ENCODE measurements at regions not wholly inside any gene's neighbourhood (a gene's known extent, or its start where the extent isn't known, plus 50 kb on each side); places are given as distances from the start of the nearest gene placed in this dataset.
"Not testable (repeated sequence)": the region's sequence is repeated elsewhere in the genome, so short reads cannot be mapped to it uniquely, and the experiment has no call there.

DNA sequence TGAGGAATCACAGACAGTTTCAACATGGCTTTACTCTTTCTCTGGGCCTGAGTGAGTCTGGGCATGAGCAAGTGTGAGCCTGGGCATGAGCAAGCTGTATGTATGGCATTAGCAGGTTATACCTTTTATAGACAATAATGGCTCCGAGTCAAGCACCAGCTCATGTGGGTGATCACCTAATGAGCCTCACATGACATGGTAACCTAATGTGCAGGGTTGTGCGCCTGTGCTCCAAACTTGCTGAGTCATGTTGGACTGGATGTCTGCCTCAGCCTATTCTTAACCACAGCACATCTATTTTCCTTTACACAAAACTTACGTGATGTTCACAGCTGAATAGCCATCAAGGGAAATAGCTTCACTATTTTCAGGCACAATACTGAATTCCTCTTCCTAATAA, 236.2 kb upstream of the NRIP1 start:
- FAIRE-seq (no peak), DNase-seq (ENCODE audit: insufficient read length) (no peak)
- no peak for TF ChIP-seq POLR2A (IDR thresholded peaks at IDR 0.05; ENCODE audit: low read depth, low read length)

DNA sequence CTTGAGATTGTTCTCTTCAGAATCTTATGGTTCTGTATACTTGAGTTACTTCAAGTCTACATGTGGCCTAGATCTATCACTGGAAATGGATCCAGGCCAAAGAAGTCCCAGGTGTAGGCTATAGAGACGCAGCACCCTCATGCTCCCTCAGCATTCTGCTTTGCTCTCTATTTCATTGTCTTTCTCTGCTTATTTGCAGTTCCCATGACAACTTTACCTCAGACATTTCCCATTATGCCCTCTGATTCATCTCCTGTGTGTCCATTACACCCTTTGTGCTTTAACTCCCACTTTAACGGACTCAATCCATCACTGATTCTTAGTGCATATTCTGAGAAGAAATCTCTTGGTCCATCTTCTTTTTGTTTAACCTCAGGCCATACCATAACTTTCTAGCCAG, 236.9 kb upstream of the NRIP1 start:
- no peak for DNase-seq (ENCODE audit: insufficient read length)
- no peak for FAIRE-seq
- TF ChIP-seq TAF1 (IDR thresholded peaks at IDR 0.05; ENCODE audit: borderline replicate concordance, low read depth, low read length) (no peak), POLR2A (IDR thresholded peaks at IDR 0.05; ENCODE audit: low read depth, low read length) (no peak), POLR2AphosphoS5 (IDR thresholded peaks at IDR 0.05; ENCODE audit: low read depth, low read length) (no peak)

DNA sequence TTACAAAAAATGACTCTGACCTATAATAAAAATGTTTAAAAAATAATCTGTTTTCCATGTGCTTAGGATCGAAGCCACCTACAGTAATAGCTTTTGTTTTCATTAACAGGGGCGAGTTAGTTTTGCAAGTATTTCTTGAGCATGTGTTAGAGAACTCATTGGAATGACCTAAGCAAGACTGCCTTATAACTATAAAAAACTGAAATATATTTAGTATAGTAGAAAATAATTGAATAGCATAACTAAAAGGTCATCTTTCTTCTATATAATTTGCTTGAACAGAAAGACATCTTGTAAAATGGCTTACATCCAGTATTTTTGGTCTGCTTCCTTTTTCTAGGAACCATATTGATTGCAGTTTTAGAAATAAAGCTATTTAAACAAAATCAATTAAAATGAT, 241.5 kb upstream of the NRIP1 start:
- TF ChIP-seq POLR2A (IDR thresholded peaks at IDR 0.05; ENCODE audit: low read depth, low read length) (no peak), TAF1 (IDR thresholded peaks at IDR 0.05; ENCODE audit: borderline replicate concordance, low read depth, low read length) (no peak), POLR2AphosphoS5 (IDR thresholded peaks at IDR 0.05; ENCODE audit: low read depth, low read length) (no peak)
- DNase-seq (ENCODE audit: insufficient read length) (no peak), FAIRE-seq (no peak)

DNA sequence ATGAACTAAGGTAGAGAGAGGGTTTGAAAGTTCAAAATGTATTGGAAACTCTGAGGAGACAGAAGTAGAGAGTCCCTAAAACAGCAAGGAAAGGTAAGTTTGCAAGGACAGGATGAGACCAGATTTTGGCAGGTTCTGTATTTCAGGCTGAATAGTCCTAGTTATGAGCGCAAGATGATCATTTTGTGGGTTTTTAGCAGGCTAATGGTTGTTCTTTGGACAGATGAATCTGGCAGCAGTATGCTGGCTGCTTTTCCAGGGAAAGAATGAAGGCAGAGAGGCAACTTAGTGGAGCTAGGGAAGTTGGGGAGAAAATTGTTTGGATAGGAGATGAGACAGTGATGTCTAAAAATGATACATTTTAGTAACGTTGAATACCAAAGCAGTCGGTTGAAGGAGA, 243.5 kb upstream of the NRIP1 start:
- FAIRE-seq: no peak
- DNase-seq (ENCODE audit: insufficient read length): no peak
- TF ChIP-seq TAF1 (IDR thresholded peaks at IDR 0.05; ENCODE audit: borderline replicate concordance, low read depth, low read length) (no peak), POLR2AphosphoS5 (IDR thresholded peaks at IDR 0.05; ENCODE audit: low read depth, low read length) (no peak), POLR2A (IDR thresholded peaks at IDR 0.05; ENCODE audit: low read depth, low read length) (no peak)

DNA sequence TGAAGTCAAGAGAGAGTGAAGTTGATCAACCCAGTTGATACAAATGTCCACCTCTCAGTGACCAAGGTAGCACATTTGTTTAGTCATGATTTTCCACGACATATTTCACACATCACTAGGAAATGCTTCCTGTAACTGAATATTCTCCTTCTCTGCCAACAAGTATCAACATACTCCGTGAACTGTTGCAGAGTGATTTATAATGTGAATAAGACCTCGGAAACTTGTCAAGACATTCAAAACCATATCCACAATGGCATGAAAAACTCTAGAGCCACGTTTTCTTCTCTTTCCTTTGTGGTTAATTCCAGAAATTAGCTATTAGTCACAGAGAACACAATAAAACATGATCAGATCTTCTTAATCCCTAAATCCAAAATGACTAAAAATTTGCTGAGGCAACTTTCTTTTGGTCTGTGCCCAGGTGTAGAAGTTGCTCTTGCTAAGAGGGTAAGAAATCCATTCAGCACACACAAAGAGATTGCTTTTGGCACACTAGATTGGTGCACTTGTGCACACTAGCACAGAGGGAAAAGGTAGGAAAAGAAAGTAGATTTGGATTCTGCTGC, 244.3 kb upstream of the NRIP1 start:
- no peak for TF ChIP-seq POLR2AphosphoS5 (IDR thresholded peaks at IDR 0.05; ENCODE audit: low read depth, low read length)
- no peak for TF ChIP-seq POLR2A (IDR thresholded peaks at IDR 0.05; ENCODE audit: low read depth, low read length)
- TF ChIP-seq TAF1 (IDR thresholded peaks at IDR 0.05; ENCODE audit: borderline replicate concordance, low read depth, low read length): no peak
- FAIRE-seq (no peak), DNase-seq (ENCODE audit: insufficient read length) (no peak)

DNA sequence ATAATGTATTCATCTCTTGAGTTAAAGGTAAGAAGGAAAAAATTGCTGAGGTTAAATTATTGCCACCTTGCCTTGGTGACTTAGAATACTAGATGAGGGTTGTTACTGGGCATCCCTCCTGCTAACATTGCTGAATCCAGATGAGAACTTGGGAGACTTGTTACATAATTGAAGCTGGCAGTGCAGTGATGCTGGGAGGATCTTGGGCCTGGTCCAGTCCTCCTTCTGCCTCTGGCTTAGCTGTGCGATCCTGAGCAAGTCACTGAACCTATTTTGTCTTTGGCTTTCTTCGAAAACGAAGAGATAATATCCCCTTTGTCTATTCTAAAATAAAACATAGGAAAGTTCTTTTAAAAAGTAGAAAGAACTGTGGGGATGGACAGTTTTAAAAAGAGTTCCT, 244.9 kb upstream of the NRIP1 start:
- TF ChIP-seq POLR2A (IDR thresholded peaks at IDR 0.05; ENCODE audit: low read depth, low read length) (no peak), TAF1 (IDR thresholded peaks at IDR 0.05; ENCODE audit: borderline replicate concordance, low read depth, low read length) (no peak), POLR2AphosphoS5 (IDR thresholded peaks at IDR 0.05; ENCODE audit: low read depth, low read length) (no peak)
- no peak for FAIRE-seq
- DNase-seq (ENCODE audit: insufficient read length): no peak

DNA sequence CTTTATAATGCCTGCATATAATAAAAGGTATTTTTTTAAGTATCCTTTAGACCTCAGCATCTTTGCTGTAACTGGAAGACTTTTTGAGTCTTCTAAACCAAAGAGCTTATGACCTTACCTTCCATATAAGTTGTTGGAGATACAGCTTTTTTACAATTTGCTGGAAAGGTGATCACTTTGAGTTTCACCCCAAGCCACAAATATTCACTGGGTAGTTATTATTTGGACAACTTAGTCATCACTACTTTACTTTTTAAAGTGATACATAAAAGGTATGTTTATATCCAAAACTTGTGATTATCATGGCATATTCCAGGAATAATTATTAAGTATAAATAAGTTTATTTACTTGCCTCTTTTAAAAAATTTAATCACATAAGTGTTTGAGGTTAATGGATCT, 246.7 kb upstream of the NRIP1 start:
- TF ChIP-seq TAF1 (IDR thresholded peaks at IDR 0.05; ENCODE audit: borderline replicate concordance, low read depth, low read length): no peak
- TF ChIP-seq POLR2A (IDR thresholded peaks at IDR 0.05; ENCODE audit: low read depth, low read length): no peak
- no peak for TF ChIP-seq POLR2AphosphoS5 (IDR thresholded peaks at IDR 0.05; ENCODE audit: low read depth, low read length)
- DNase-seq (ENCODE audit: insufficient read length): no peak
- FAIRE-seq: no peak

DNA sequence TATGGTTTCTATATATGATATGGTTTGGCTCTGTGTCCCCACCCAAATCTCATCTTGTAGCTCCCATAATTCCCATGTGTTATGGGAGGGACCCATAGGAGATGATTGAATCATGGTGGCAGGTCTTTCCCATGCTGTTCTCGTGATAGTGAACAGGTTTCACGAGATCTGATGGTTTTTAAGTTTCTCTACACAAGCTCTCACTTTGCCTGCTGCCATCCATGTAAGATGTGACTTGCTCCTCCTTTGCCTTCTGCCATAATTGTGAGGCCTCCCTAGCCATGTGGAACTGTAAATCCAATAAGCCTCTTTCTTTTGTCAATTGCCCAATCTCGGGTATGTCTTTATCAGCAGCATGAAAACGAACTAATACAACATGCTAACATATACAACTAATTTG, 252.2 kb upstream of the NRIP1 start:
- not testable (repeated sequence) for DNase-seq (ENCODE audit: insufficient read length); FAIRE-seq

DNA sequence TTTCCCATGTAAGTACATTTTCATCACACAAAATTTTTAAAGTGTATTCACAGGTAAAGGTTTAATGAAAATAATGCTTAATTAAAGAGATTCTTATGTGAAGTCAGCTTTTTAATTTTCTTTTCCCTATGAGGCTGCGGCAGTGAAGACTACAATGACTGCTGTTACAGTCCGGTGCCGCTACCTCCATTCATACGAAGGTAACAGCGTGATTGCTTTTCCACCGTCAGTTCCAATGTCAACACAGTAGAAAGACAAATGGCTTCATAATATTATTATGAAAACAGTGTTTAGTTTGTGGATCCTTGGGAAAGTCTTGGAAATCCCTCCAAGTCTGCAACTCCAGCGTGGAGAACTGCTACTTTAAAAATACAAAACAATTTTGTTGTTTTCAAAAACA, 254.9 kb upstream of the NRIP1 start:
- FAIRE-seq (no peak), DNase-seq (ENCODE audit: insufficient read length) (no peak)
- TF ChIP-seq TAF1 (IDR thresholded peaks at IDR 0.05; ENCODE audit: borderline replicate concordance, low read depth, low read length): no peak
- no peak for TF ChIP-seq POLR2AphosphoS5 (IDR thresholded peaks at IDR 0.05; ENCODE audit: low read depth, low read length)
- TF ChIP-seq POLR2A (IDR thresholded peaks at IDR 0.05; ENCODE audit: low read depth, low read length): no peak

DNA sequence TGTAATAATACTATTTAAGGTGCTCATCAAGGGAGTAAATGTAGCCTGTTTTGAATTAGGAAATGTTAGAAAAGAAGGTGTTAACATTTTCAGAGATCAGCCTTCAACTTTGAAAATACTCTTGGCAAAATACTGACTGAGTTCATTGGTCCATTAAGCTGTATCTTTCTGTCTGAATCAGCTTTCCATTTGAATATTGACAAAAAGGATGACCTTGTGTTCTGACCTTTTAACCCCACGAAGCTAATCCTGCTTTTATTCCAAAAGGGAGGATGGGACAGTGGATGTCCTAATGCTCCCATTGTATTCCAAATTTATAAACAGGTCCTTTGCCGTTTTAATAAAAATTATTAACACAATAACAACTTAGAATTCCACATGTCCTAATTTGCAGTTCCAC, 259.7 kb upstream of the NRIP1 start:
- FAIRE-seq (no peak), DNase-seq (ENCODE audit: insufficient read length) (no peak)
- TF ChIP-seq POLR2A (IDR thresholded peaks at IDR 0.05; ENCODE audit: low read depth, low read length): no peak
- TF ChIP-seq TAF1 (IDR thresholded peaks at IDR 0.05; ENCODE audit: borderline replicate concordance, low read depth, low read length): no peak
- no peak for TF ChIP-seq POLR2AphosphoS5 (IDR thresholded peaks at IDR 0.05; ENCODE audit: low read depth, low read length)

DNA sequence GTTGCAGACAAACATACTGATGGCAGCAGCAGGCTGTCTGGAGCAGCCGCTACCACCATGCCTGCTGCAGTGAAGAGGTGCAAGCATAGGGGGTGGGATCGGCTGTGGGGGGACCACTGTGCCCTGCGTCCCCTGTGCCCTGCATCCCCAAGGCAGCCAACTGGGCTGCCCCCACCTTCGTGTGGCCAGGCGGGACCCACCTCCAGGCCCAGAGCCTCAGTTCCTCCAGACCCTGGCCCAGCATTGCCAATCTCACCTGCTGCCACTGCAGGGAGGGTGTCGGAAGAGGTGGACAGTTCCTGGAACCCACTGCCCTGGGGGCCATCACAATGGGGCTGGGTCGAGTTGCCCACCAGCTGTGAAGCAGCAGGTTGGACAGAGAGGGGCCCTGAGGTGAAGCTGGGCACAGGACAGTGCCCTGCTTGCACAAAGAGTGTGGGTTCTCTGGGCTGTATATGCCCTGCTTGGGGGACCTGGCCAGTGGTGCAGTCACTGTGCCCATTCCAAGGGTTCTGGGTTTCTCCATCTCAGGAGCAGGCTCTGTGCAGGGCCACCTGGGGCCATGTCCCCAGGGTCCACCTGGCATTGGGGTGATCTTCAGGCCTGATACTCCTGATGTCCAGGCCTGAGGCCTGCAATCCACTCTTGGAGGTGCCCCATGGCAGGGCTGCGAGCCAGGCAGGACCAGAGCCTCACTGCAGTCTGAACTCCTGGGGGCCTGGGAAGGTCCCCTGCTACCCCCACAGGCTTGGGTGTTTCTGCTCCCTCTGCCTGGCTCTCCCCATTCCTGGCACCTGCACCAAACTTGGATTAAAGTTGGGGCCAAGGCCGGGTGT, 261.4 kb upstream of the NRIP1 start:
- DNase-seq (ENCODE audit: insufficient read length): no peak
- no peak for FAIRE-seq
- TF ChIP-seq TAF1 (IDR thresholded peaks at IDR 0.05; ENCODE audit: borderline replicate concordance, low read depth, low read length): no peak
- TF ChIP-seq POLR2AphosphoS5 (IDR thresholded peaks at IDR 0.05; ENCODE audit: low read depth, low read length): no peak
- no peak for TF ChIP-seq POLR2A (IDR thresholded peaks at IDR 0.05; ENCODE audit: low read depth, low read length)

DNA sequence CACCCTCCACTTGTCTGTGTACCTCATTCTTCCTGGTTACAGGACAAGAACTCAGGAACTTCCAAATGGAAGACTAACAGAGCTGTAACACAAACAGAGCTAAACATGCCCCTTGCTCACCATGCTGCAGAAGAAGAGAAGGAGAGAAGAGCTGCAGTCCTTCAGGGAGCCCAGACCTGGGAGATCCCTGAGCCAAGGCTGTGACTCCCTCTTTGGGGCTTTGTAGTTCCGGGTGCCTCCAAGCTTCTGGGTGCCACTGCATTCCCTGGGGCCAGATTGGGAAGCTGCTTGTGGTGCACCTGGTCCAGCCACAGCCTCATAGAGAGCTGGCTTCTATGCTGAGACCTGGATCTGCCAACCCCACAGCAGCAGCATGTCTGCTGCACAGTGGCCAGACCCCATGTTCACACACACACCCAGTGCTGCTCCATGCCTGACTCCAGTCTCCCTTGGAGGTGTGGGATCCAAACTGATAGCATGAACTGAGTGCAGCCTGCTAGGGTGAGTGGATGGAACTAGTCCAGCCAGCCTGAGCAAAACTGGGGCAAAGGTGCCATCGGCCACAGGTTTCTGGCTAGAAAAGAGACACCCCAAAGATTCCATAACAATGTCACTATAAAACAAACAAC, 263.0 kb upstream of the NRIP1 start:
- FAIRE-seq: no peak
- TF ChIP-seq POLR2A (IDR thresholded peaks at IDR 0.05; ENCODE audit: low read depth, low read length): no peak
- TF ChIP-seq POLR2AphosphoS5 (IDR thresholded peaks at IDR 0.05; ENCODE audit: low read depth, low read length): no peak
- no peak for TF ChIP-seq TAF1 (IDR thresholded peaks at IDR 0.05; ENCODE audit: borderline replicate concordance, low read depth, low read length)
- DNase-seq (ENCODE audit: insufficient read length): no peak

All from GM12892 (cell line).